H1 (cell line): ENCODE measurements at regions not wholly inside any gene's neighbourhood (a gene's known extent, or its start where the extent isn't known, plus 50 kb on each side); places are given as distances from the start of the nearest gene placed in this dataset.

Experiments
- CTCF ChIA-PET: fragments of 300-600 bp; sonication (Branson Sonifier 250); formaldehyde crosslinking; loops from one replicate; lab custom pipeline; 2021; ENCODE audit not compliant: partially characterized antibody; lab: Charles Lee
- POLR2A ChIA-PET: fragments of 300-600 bp; sonication (Branson Sonifier 250); formaldehyde crosslinking; loops from one replicate; lab custom pipeline; 2021; ENCODE audit warnings: inconsistent platforms; ENCODE audit not compliant: partially characterized antibody; lab: Charles Lee
- DNase-seq, 2 experiments: peaks; one replicate each; pipeline versions ENCODE4 v3.0.0 to v3.0.0-alpha.2; 2010 to 2022; ENCODE audit warnings: low spot score in 2 of 2, low read depth in 1 of 2, mixed read lengths in 1 of 2
- FAIRE-seq: peaks from 2 replicates; lab custom pipeline; 2011; peaks lifted over from hg19 to GRCh38; lab: Jason Lieb, UNC
- H2AFZ ChIP-seq: 2 replicates; pipeline ENCODE4 v1.8.1; 2012; ENCODE audit warnings: low read length, inconsistent platforms
- H2AK5ac ChIP-seq: 2 replicates; pipeline ENCODE4 v1.6.1; 2013; ENCODE audit warnings: low read depth, low read length
- H2BK120ac ChIP-seq: replicated peaks from 2 replicates; pipeline ENCODE3; 2013; ENCODE audit warnings: low read depth, low read length, inconsistent platforms
- H2BK12ac ChIP-seq: 2 replicates; pipeline ENCODE4 v1.6.1; 2013; ENCODE audit warnings: low read depth, low read length
- H2BK15ac ChIP-seq: 2 replicates; pipeline ENCODE4 v1.6.1; 2013; ENCODE audit warnings: low read length
- H2BK20ac ChIP-seq: 2 replicates; pipeline ENCODE4 v1.6.1; 2013; ENCODE audit warnings: low read length
- H2BK5ac ChIP-seq: 2 replicates; pipeline ENCODE4 v1.6.1; 2013; ENCODE audit warnings: low read depth, low read length
- H3K14ac ChIP-seq: 2 replicates; pipeline ENCODE4 v1.6.1; 2013; ENCODE audit warnings: inconsistent platforms; ENCODE audit not compliant: insufficient read length
- H3K18ac ChIP-seq: 2 replicates; pipeline ENCODE4 v1.6.1; 2013; ENCODE audit warnings: low read length; ENCODE audit errors: extremely low read depth
- H3K23ac ChIP-seq: 2 replicates; pipeline ENCODE4 v1.6.1; 2013; ENCODE audit warnings: inconsistent platforms; ENCODE audit not compliant: insufficient read length
- H3K23me2 ChIP-seq: 2 replicates; pipeline ENCODE4 v1.6.1; 2013; ENCODE audit warnings: low read depth, low read length
- H3K27ac ChIP-seq: 2 replicates; pipeline ENCODE4 v1.6.1; 2011; ENCODE audit warnings: low read depth, low read length, inconsistent platforms
- H3K27me3 ChIP-seq, 4 experiments: replicated peaks in 1 of 4; 1 replicate in 1 of 4; 2 replicates in 3 of 4; pipeline versions ENCODE4 v1.6.1 to v1.8.1; 2011 to 2013; ENCODE audit warnings: low read length in 3 of 4, mild to moderate bottlenecking in 3 of 4, inconsistent platforms in 2 of 4, mixed read lengths in 2 of 4, moderate library complexity in 1 of 4; ENCODE audit not compliant: control insufficient read depth in 3 of 4, insufficient read depth in 3 of 4; ENCODE audit errors: extremely low read depth in 1 of 4
- H3K36me3 ChIP-seq, 4 experiments: 2 replicates each; pipeline versions ENCODE4 v1.6.1 to v1.8.1; 2011 to 2013; ENCODE audit warnings: mild to moderate bottlenecking in 4 of 4, low read length in 3 of 4, moderate library complexity in 2 of 4, control low read depth in 1 of 4, inconsistent platforms in 1 of 4; ENCODE audit not compliant: insufficient read depth in 4 of 4, control insufficient read depth in 2 of 4
- H3K4ac ChIP-seq: replicated peaks from 2 replicates; pipeline ENCODE3; 2013; ENCODE audit warnings: low read length, low read depth, mixed read lengths, inconsistent platforms; ENCODE audit not compliant: insufficient read length
- H3K4me1 ChIP-seq, 4 experiments: replicated peaks in 1 of 4; 1 replicate in 1 of 4; 2 replicates in 3 of 4; pipeline versions ENCODE4 v1.6.1 to v1.8.1; 2011 to 2013; ENCODE audit warnings: low read length in 3 of 4, inconsistent platforms in 2 of 4, mixed read lengths in 1 of 4; ENCODE audit not compliant: insufficient read depth in 4 of 4, control insufficient read depth in 3 of 4
- H3K4me2 ChIP-seq, 2 experiments: 2 replicates each; pipeline versions ENCODE4 v1.6.1 to v1.8.1; 2011 to 2013; ENCODE audit warnings: low read depth in 2 of 2, low read length in 2 of 2, control low read depth in 1 of 2, inconsistent platforms in 1 of 2, mild to moderate bottlenecking in 1 of 2; ENCODE audit not compliant: insufficient read depth in 1 of 2
- H3K4me3 ChIP-seq, 4 experiments: fragments of 200-600, 300-600 bp in 1 of 4; sonication (generic), shearing (Covaris generic), sonication (Bioruptor Twin) in 1 of 4; 2 replicates each; pipeline versions ENCODE4 v1.5.1 to v1.8.1; 2011 to 2016; ENCODE audit warnings: low read length in 4 of 4, low read depth in 3 of 4, control low read depth in 2 of 4, inconsistent platforms in 2 of 4, mild to moderate bottlenecking in 2 of 4, mixed read lengths in 1 of 4, moderate library complexity in 1 of 4; ENCODE audit not compliant: insufficient read depth in 2 of 4; ENCODE audit errors: extremely low read depth in 1 of 4
- H3K56ac ChIP-seq: replicated peaks from 2 replicates; pipeline ENCODE3; 2013; ENCODE audit warnings: low read depth, mild to moderate bottlenecking, mixed read lengths, low read length, inconsistent platforms; ENCODE audit not compliant: insufficient read length
- H3K79me1 ChIP-seq: 2 replicates; pipeline ENCODE4 v1.6.1; 2013; ENCODE audit warnings: low read depth, low read length, control low read depth
- H3K79me2 ChIP-seq, 2 experiments: 2 replicates each; pipeline versions ENCODE4 v1.6.1 to v1.8.1; 2012 to 2013; ENCODE audit warnings: low read length in 2 of 2, mild to moderate bottlenecking in 2 of 2, inconsistent platforms in 1 of 2; ENCODE audit not compliant: insufficient read depth in 2 of 2, control insufficient read depth in 1 of 2
- H3K9ac ChIP-seq, 4 experiments: replicated peaks in 1 of 4; 1 replicate in 1 of 4; 2 replicates in 3 of 4; pipeline versions ENCODE4 v1.6.1 to v1.8.1; 2011 to 2013; ENCODE audit warnings: low read depth in 3 of 4, low read length in 3 of 4, control low read depth in 2 of 4, mild to moderate bottlenecking in 2 of 4, moderate library complexity in 2 of 4, inconsistent platforms in 1 of 4; ENCODE audit errors: extremely low read depth in 1 of 4
- H3K9me3 ChIP-seq, 2 experiments: 2 replicates each; pipeline versions ENCODE4 v1.6.1 to v1.8.1; 2012 to 2013; ENCODE audit warnings: mild to moderate bottlenecking in 2 of 2, moderate library complexity in 2 of 2, control low read depth in 1 of 2, inconsistent platforms in 1 of 2, low read depth in 1 of 2, low read length in 1 of 2, mixed read lengths in 1 of 2; ENCODE audit not compliant: insufficient read depth in 2 of 2
- H4K20me1 ChIP-seq, 2 experiments: replicated peaks in 1 of 2; 2 replicates each; pipeline versions ENCODE3 to v1.8.1; 2011 to 2013; ENCODE audit warnings: inconsistent platforms in 2 of 2, low read length in 2 of 2, mild to moderate bottlenecking in 1 of 2; ENCODE audit not compliant: insufficient read depth in 2 of 2, control insufficient read depth in 1 of 2
- H4K5ac ChIP-seq: 2 replicates; pipeline ENCODE4 v1.6.1; 2013; ENCODE audit warnings: low read length, low read depth, mixed read lengths, inconsistent platforms; ENCODE audit not compliant: insufficient read length
- H4K8ac ChIP-seq: 2 replicates; pipeline ENCODE4 v1.8.0; 2013; ENCODE audit warnings: mild to moderate bottlenecking, moderate library complexity, low read length, inconsistent platforms; ENCODE audit not compliant: insufficient read depth; ENCODE audit errors: extremely low read depth
- H4K91ac ChIP-seq: replicated peaks from 2 replicates; pipeline ENCODE3; 2013; ENCODE audit warnings: low read length, mixed read lengths, inconsistent platforms; ENCODE audit not compliant: insufficient read length
- BCL11A ChIP-seq, 2 experiments: IDR thresholded peaks; one replicate each; pipeline ENCODE4 v1.6.1; 2011; ENCODE audit warnings: low read depth in 2 of 2, low read length in 2 of 2, mild to moderate bottlenecking in 2 of 2
- BRCA1 ChIP-seq: IDR thresholded peaks from 2 replicates; pipeline ENCODE4 v1.6.1; 2012; ENCODE audit warnings: low read depth, low read length, improper control_type of control experiment
- KDM5A ChIP-seq: fragments of 200-600 bp; IDR thresholded peaks from 2 replicates; pipeline ENCODE4 v1.7.1; 2012; ENCODE audit warnings: mild to moderate bottlenecking, low read length, inconsistent platforms, mixed read lengths
- POLR2A ChIP-seq, 2 experiments: IDR thresholded peaks; 1 replicate in 1 of 2; 2 replicates in 1 of 2; pipeline ENCODE4 v1.6.1; 2011; ENCODE audit warnings: low read depth in 2 of 2, low read length in 2 of 2, mild to moderate bottlenecking in 2 of 2; ENCODE audit errors: control extremely low read depth in 1 of 2
- POLR2AphosphoS5 ChIP-seq: IDR thresholded peaks from 2 replicates; pipeline ENCODE4 v1.6.1; 2011; ENCODE audit warnings: low read depth, low read length
- RNF2 ChIP-seq: fragments of 200-900, 300-1000 bp; sonication (generic); IDR thresholded peaks from 2 replicates; pipeline ENCODE4 v1.7.1; 2016; ENCODE audit warnings: borderline replicate concordance, low read depth, mild to moderate bottlenecking, antibody characterized with exemption, low read length; ENCODE audit not compliant: poor library complexity, severe bottlenecking; ENCODE audit errors: missing control alignments
- SIRT6 ChIP-seq: IDR thresholded peaks from one replicate; pipeline ENCODE4 v1.7.1; 2012; ENCODE audit warnings: low read length, inconsistent platforms
- SP1 ChIP-seq: IDR thresholded peaks from 2 replicates; pipeline ENCODE4 v1.6.1; 2011; ENCODE audit warnings: low read depth, low read length
- TAF7 ChIP-seq: optimal IDR thresholded peaks from 2 replicates; pipeline ENCODE3; 2011; ENCODE audit warnings: low read depth, mild to moderate bottlenecking, inconsistent platforms, low read length, moderate library complexity, borderline replicate concordance
- TEAD4 ChIP-seq: IDR thresholded peaks from 2 replicates; pipeline ENCODE4 v1.6.1; 2012; ENCODE audit warnings: low read depth, low read length, inconsistent platforms, mixed read lengths
- WGBS, 2 experiments: shearing (Covaris generic) in 1 of 2; methylation state at CpG; one replicate each; pipeline versions ENCODE4 v1.1.6 to v1.1.7; 2013 to 2015; ENCODE audit warnings: low lambda C conversion rate in 2 of 2, mixed read lengths in 2 of 2, inconsistent platforms in 1 of 2, low coverage in 1 of 2, missing lambda C conversion rate in 1 of 2; ENCODE audit not compliant: insufficient replicate concordance in 2 of 2, insufficient coverage in 1 of 2, insufficient read length in 1 of 2; ENCODE audit errors: extremely low coverage in 1 of 2, missing lambda C conversion rate in 1 of 2; 5-methylcytosine and 5-hydroxymethylcytosine counted together

GRCh38 chr4:128549636-128550035, 259.9 kb upstream of the JADE1 start:
- Histone ChIP-seq H3K4me1 (peaks cover 0 to 2% (median 0%) of the 10 kb centered on the region in 4 experiments; a peak in 1 of 7 replicates), H3K36me3 (no peaks in the 10 kb centered on the region), H2AK5ac (no peak overlapping the region), H4K20me1 (no peaks in the 10 kb centered on the region), H3K23me2 (no peaks in the 10 kb centered on the region; the same call in 1 of the 2 replicates), H3K18ac (no peak overlapping the region), H2BK15ac (no peak overlapping the region), H3K4me3 (no peak overlapping the region), H3K27me3 (no peaks in the 10 kb centered on the region), H3K79me2 (no peaks in the 10 kb centered on the region), H2BK20ac (no peak overlapping the region), H3K4me2 (no peak overlapping the region), H3K4ac (no peak overlapping the region), H2BK5ac (no peak overlapping the region), H3K79me1 (no peaks in the 10 kb centered on the region), H2AFZ (no peak overlapping the region), H3K56ac (no peak overlapping the region), H2BK12ac (no peak overlapping the region), H3K14ac (no peak overlapping the region), H3K9ac (no peak overlapping the region), H4K91ac (no peak overlapping the region), H2BK120ac (no peak overlapping the region), H4K8ac (no peak overlapping the region), H3K23ac (no peak overlapping the region), H3K27ac (no peak overlapping the region), H4K5ac (no peak overlapping the region), H3K9me3 (no peaks in the 10 kb centered on the region; a peak in 1 of 4 replicates)
- 88% methylated on average over 1 of the region's 1 CpG; no CpG with 5 or more reads in 1 of the 2 experiments for WGBS, 2 experiments
- no peak for TF ChIP-seq TEAD4
- no peak for TF ChIP-seq TAF7
- TF ChIP-seq BRCA1: no peak
- no peak for TF ChIP-seq KDM5A
- TF ChIP-seq POLR2A (IDR thresholded peaks at IDR 0.05; ENCODE audit: control extremely low read depth in 1 of 2, low read depth in 2 of 2, low read length in 2 of 2): no peak
- TF ChIP-seq POLR2AphosphoS5: no peak
- TF ChIP-seq BCL11A (IDR thresholded peaks at IDR 0.05; ENCODE audit: low read depth in 2 of 2, low read length in 2 of 2): no peak
- no peak for TF ChIP-seq RNF2
- TF ChIP-seq SP1: no peak
- TF ChIP-seq SIRT6: no peak
- ChIA-PET POLR2A (no interaction called here), CTCF (no interaction called here)
- DNase-seq (no peak), FAIRE-seq (no peak)
